Neural crest cell (in vitro differentiated cells): ENCODE measurements at regions not wholly inside any gene's neighbourhood (a gene's known extent, or its start where the extent isn't known, plus 50 kb on each side); places are given as distances from the start of the nearest gene placed in this dataset.
A peak's percentile ranks its signal among the peaks of the same experiment; 100 is the strongest.

ENCODE experiments used
- DNase-seq: peaks from one replicate; pipeline ENCODE4 v3.0.0; 2021; ENCODE audit warnings: low read depth, mixed read lengths, low spot score
- H3K27ac Mint-ChIP-seq: one replicate; pipeline ENCODE4 v1.8.0; 2021; ENCODE audit warnings: mild to moderate bottlenecking, mixed read lengths; ENCODE audit not compliant: unreplicated experiment
- H3K27me3 Mint-ChIP-seq: 2 replicates; pipeline ENCODE4 v1.8.0; 2021; ENCODE audit warnings: low read depth, mild to moderate bottlenecking, mixed read lengths
- H3K36me3 Mint-ChIP-seq: 2 replicates; pipeline ENCODE4 v1.8.0; 2021; ENCODE audit warnings: low read depth, mild to moderate bottlenecking, mixed read lengths
- H3K4me1 Mint-ChIP-seq: 2 replicates; pipeline ENCODE4 v1.8.0; 2021; ENCODE audit warnings: mixed read lengths
- H3K4me3 Mint-ChIP-seq: one replicate; pipeline ENCODE4 v1.8.0; 2021; ENCODE audit warnings: mild to moderate bottlenecking, mixed read lengths
- H3K9me3 Mint-ChIP-seq: 2 replicates; pipeline ENCODE4 v1.8.0; 2021; ENCODE audit warnings: mixed read lengths
- TF ChIP-seq, protein P1 (sequence below): fragments of 200-600 bp; sonication (generic); conservative IDR thresholded peaks from 2 replicates; pipeline ENCODE4 v1.5.0; 2021; ENCODE audit warnings: antibody characterized with exemption, mild to moderate bottlenecking

DNA sequence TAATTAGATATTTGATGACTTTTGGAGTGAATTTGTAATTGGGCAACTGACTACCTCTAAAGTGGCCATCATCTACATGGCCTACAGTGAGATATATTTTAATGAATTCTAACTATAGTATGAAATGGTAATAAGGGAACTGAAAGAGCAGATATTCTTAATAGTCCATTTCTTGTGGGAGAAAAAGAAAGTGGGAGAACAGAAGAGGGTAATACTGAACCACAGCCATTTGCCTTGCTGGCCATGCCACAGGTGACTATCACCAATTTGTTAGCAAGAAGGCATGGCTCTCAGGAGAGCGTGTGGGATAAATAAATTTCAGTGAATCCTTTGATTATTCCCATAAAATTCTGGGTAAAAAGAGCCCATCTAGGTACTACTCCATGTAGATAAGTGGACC is 1074.0 kb upstream of the MAP3K7 start:
- Mint-ChIP-seq H3K27me3 (no peaks in the 10 kb centered on the region), H3K36me3 (no peaks in the 10 kb centered on the region), H3K4me1 (peaks cover 4% of the 10 kb centered on the region), H3K4me3 (no peak overlapping the region), H3K27ac (no peak overlapping the region), H3K9me3 (peaks cover 4% of the 10 kb centered on the region)
- TF ChIP-seq, protein P1, sequence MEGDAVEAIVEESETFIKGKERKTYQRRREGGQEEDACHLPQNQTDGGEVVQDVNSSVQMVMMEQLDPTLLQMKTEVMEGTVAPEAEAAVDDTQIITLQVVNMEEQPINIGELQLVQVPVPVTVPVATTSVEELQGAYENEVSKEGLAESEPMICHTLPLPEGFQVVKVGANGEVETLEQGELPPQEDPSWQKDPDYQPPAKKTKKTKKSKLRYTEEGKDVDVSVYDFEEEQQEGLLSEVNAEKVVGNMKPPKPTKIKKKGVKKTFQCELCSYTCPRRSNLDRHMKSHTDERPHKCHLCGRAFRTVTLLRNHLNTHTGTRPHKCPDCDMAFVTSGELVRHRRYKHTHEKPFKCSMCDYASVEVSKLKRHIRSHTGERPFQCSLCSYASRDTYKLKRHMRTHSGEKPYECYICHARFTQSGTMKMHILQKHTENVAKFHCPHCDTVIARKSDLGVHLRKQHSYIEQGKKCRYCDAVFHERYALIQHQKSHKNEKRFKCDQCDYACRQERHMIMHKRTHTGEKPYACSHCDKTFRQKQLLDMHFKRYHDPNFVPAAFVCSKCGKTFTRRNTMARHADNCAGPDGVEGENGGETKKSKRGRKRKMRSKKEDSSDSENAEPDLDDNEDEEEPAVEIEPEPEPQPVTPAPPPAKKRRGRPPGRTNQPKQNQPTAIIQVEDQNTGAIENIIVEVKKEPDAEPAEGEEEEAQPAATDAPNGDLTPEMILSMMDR, result no peak
- no peak for DNase-seq

DNA sequence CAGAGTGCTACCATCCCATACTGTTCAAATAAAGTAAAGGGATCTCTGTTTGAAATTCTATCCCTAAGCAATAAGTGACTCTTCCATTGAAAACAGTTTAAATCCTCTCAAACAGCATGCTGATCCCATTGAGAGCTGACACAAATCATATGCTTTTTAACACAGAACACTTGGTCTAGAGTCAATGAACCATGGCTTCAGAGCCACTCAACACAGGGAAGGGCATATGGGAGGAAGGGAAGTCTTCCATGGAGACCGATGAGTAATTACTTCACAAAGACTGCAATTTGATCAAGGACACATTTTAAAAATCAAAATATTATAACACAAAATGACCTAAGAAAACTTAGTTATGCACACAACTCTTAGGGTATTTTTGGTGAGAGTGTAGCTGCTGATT is 1073.0 kb upstream of the MAP3K7 start:
- DNase-seq, result no peak
- Mint-ChIP-seq H3K27ac (no peak overlapping the region), H3K4me1 (peaks cover 6% of the 10 kb centered on the region), H3K27me3 (no peaks in the 10 kb centered on the region), H3K9me3 (peaks cover 4% of the 10 kb centered on the region), H3K4me3 (no peak overlapping the region), H3K36me3 (no peaks in the 10 kb centered on the region)
- TF ChIP-seq, protein P1, result no peak

DNA sequence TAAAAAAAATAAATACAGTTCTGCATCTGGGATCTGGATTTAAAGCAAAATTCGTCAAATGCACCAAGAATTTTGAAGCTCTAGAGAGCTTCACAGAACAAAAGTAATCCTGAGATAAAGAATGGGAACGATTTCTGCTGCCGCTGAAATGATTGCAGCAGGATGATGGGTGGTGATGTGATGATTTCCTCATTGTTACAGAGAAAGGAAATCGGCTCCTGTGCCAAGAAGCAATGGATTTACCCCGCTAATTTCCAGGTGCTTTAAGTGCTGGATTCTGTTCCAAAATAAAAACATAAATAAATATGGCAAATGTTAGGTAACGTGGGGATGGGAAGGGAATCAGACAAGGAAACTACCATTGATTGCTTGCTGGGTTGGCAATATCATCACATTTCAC is 1067.9 kb upstream of the MAP3K7 start:
- Mint-ChIP-seq H3K4me1 (peaks cover 19% of the 10 kb centered on the region), H3K9me3 (no peaks in the 10 kb centered on the region), H3K27ac (no peak overlapping the region), H3K36me3 (no peaks in the 10 kb centered on the region), H3K27me3 (no peaks in the 10 kb centered on the region), H3K4me3 (no peak overlapping the region)
- no peak for DNase-seq
- TF ChIP-seq, protein P1, result no peak

DNA sequence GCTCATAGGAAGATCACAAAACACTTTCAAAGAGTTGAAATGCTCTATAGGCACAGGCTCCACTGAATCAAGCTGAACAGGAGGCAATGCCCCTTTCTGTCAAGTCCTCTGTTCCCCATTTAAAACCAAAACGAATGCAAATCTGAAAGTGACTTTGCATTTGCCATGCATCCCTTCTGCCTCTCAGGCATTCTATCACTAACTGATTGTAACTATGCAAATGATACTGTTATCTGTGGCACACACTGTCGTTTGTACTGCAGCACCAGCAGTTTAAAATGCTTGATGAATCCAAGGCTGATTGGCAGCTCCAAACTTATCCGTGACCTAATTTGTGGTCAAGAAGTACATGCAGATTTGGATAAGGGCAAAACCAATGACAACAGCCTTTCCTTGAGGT is 1067.5 kb upstream of the MAP3K7 start:
- no peak for DNase-seq
- no peaks in the 10 kb centered on the region for H3K36me3 Mint-ChIP-seq
- H3K4me1 Mint-ChIP-seq, result peaks cover 17% of the 10 kb centered on the region
- no peaks in the 10 kb centered on the region for H3K9me3 Mint-ChIP-seq
- H3K4me3 Mint-ChIP-seq, result no peak overlapping the region
- TF ChIP-seq, protein P1, result no peak
- no peak overlapping the region for H3K27ac Mint-ChIP-seq
- H3K27me3 Mint-ChIP-seq, result no peaks in the 10 kb centered on the region

DNA sequence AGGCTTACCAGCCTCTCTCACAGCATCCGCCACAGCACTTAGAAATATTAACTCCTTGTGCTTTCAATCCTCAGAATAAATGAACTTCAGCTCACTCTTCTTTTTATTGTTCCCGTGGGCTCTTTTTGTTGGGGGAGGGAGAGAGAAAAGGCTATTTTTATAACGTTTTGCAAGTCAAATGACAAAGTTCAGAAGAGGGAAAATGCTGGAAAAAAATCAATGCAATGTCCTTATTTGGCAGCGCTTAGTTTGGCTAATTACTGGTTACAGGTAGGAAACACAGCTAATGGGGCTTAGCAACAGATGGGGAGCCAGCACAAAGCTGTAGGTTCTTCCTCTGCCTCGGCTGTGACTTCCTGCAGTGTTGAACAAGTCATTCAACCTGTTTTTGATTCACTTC is 1067.0 kb upstream of the MAP3K7 start:
- Mint-ChIP-seq H3K4me3 (no peak overlapping the region), H3K4me1 (peaks cover 17% of the 10 kb centered on the region), H3K9me3 (no peaks in the 10 kb centered on the region), H3K27me3 (no peaks in the 10 kb centered on the region), H3K36me3 (no peaks in the 10 kb centered on the region), H3K27ac (peak overlapping the region; percentile 48)
- TF ChIP-seq, protein P1, result no peak
- DNase-seq, result no peak

DNA sequence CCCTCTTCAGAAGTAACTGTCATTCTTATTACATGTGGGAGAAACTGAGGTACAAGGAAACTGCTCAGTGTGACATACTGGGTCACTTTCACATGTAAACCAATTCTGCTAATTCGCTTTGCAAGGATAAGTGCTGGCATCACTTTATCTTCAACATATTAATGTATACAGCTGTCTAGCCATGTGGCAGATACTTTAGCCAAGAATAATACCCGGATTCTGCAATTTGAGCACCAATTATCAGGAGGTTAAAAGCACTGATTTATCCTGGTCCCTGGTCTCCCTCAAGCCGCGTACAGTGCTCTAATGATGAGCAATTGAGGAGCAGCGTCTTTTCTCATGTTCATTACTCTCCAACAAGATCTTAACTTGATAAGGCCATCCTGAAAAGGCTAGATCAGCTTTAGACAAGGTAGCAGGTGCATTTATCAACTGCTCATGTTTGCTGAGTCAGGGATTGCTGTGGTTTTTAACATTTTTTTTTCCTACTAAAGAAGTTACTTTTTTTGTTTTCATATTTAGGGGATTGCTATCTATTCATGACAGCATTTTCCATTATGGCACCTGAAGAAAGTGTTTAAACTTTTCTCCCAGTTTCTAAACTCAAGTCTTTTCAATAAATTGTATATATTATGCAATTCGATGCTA is 1066.3 kb upstream of the MAP3K7 start:
- no peaks in the 10 kb centered on the region for H3K27me3 Mint-ChIP-seq
- H3K4me3 Mint-ChIP-seq, result no peak overlapping the region
- DNase-seq, result no peak
- no peaks in the 10 kb centered on the region for H3K36me3 Mint-ChIP-seq
- H3K4me1 Mint-ChIP-seq, result peaks cover 17% of the 10 kb centered on the region
- no peaks in the 10 kb centered on the region for H3K9me3 Mint-ChIP-seq
- no peak overlapping the region for H3K27ac Mint-ChIP-seq
- TF ChIP-seq, protein P1, result no peak
